ENCODE measurements at regions not wholly inside any gene's neighbourhood (a gene's known extent, or its start where the extent isn't known, plus 50 kb on each side); places are given as distances from the start of the nearest gene placed in this dataset.
"Not testable (repeated sequence)": the region's sequence is repeated elsewhere in the genome, so short reads cannot be mapped to it uniquely, and the experiment has no call there.

- DNase-seq (ENCODE audit: low spot score): no peak
Observed at GRCh38 chr1:189977184-189977583, 500.5 kb downstream of the BRINP3 start.

- no peak for DNase-seq (ENCODE audit: low spot score)
Observed at GRCh38 chr1:189983166-189983890, 494.3 kb downstream of the BRINP3 start.

- no peak for DNase-seq (ENCODE audit: low spot score)
Observed at GRCh38 chr1:189986516-189986915, 491.1 kb downstream of the BRINP3 start.

- no peak for DNase-seq (ENCODE audit: low spot score)
Observed at GRCh38 chr1:189987509-189987908, 490.2 kb downstream of the BRINP3 start.

GRCh38 chr1:189992856-189993255 is 484.8 kb downstream of the BRINP3 start:
- no peak for DNase-seq (ENCODE audit: low spot score)

GRCh38 chr1:190000365-190000872 is 477.2 kb downstream of the BRINP3 start:
- peak; percentile 55 for DNase-seq (ENCODE audit: low spot score)

GRCh38 chr1:190001187-190001586 is 476.5 kb downstream of the BRINP3 start:
- DNase-seq (ENCODE audit: low spot score): peak; percentile 44

GRCh38 chr1:190003376-190003775 is 474.3 kb downstream of the BRINP3 start:
- DNase-seq (ENCODE audit: low spot score): no peak

GRCh38 chr1:190011585-190011984 is 466.1 kb downstream of the BRINP3 start:
- DNase-seq (ENCODE audit: low spot score): no peak

- not testable (repeated sequence) for DNase-seq (ENCODE audit: low spot score)
Observed at GRCh38 chr1:190019151-190019550, 458.5 kb downstream of the BRINP3 start.

GRCh38 chr1:190019717-190020116 is 457.9 kb downstream of the BRINP3 start:
- peak; percentile 52 for DNase-seq (ENCODE audit: low spot score)

GRCh38 chr1:190022709-190023108 is 455.0 kb downstream of the BRINP3 start:
- peak; percentile 46 for DNase-seq (ENCODE audit: low spot score)

GRCh38 chr1:190029441-190029840 is 448.2 kb downstream of the BRINP3 start:
- DNase-seq (ENCODE audit: low spot score): no peak

- no peak for DNase-seq (ENCODE audit: low spot score)
Observed at GRCh38 chr1:190043655-190044054, 434.0 kb downstream of the BRINP3 start.

- no peak for DNase-seq (ENCODE audit: low spot score)
Observed at GRCh38 chr1:190046231-190046630, 431.4 kb downstream of the BRINP3 start.

All from H4 (cell line).